GM21390 (cell line): ENCODE measurements at regions not wholly inside any gene's neighbourhood (a gene's known extent, or its start where the extent isn't known, plus 50 kb on each side); places are given as distances from the start of the nearest gene placed in this dataset.
"Not testable (repeated sequence)": the region's sequence is repeated elsewhere in the genome, so short reads cannot be mapped to it uniquely, and the experiment has no call there.

Experiments used
- ATAC-seq: cut with Tn5 transposase; IDR thresholded peaks from one replicate; pipeline ENCODE4 v1.9.1; 2021; ENCODE audit not compliant: unreplicated experiment

GRCh38 chr1:113292603-113293255, 97.6 kb upstream of the MAGI3 start:
- no peak for ATAC-seq

- no peak for ATAC-seq
These were observed 97.1 kb upstream of the MAGI3 start for GRCh38 chr1:113293256-113293626.

- ATAC-seq: no peak
These were observed 92.6 kb upstream of the MAGI3 start for GRCh38 chr1:113297749-113298148.

GRCh38 chr1:113298941-113299340, 91.4 kb upstream of the MAGI3 start:
- no peak for ATAC-seq

GRCh38 chr1:113302636-113303035, 87.7 kb upstream of the MAGI3 start:
- no peak for ATAC-seq

GRCh38 chr1:113303267-113303666, 87.0 kb upstream of the MAGI3 start:
- ATAC-seq: no peak

- not testable (repeated sequence) for ATAC-seq
These were observed 85.3 kb upstream of the MAGI3 start for GRCh38 chr1:113305029-113305428.

- ATAC-seq: no peak
These were observed 82.4 kb upstream of the MAGI3 start for GRCh38 chr1:113307771-113308445.

- ATAC-seq: not testable (repeated sequence)
These were observed 77.7 kb upstream of the MAGI3 start for GRCh38 chr1:113312651-113313050.

GRCh38 chr1:113314600-113314999, 75.7 kb upstream of the MAGI3 start:
- ATAC-seq: no peak

GRCh38 chr1:113320272-113320671, 70.0 kb upstream of the MAGI3 start:
- no peak for ATAC-seq

- ATAC-seq: no peak
These were observed 69.2 kb upstream of the MAGI3 start for GRCh38 chr1:113320972-113321680.

- ATAC-seq: no peak
These were observed 68.4 kb upstream of the MAGI3 start for GRCh38 chr1:113321771-113322387.

- ATAC-seq: no peak
These were observed 67.9 kb upstream of the MAGI3 start for GRCh38 chr1:113322439-113322838.

GRCh38 chr1:113325022-113325421, 65.3 kb upstream of the MAGI3 start:
- no peak for ATAC-seq

GRCh38 chr1:113326976-113327375, 63.3 kb upstream of the MAGI3 start:
- no peak for ATAC-seq

GRCh38 chr1:113333056-113333455, 57.3 kb upstream of the MAGI3 start:
- ATAC-seq: no peak

- ATAC-seq: no peak
These were observed 50.3 kb upstream of the MAGI3 start for GRCh38 chr1:113340038-113340437.
